HepG2 (cell line): ENCODE measurements at regions not wholly inside any gene's neighbourhood (a gene's known extent, or its start where the extent isn't known, plus 50 kb on each side); places are given as distances from the start of the nearest gene placed in this dataset.

Experiments used
- CTCF ChIP-seq: sonication (generic); formaldehyde crosslinking; IDR thresholded peaks from 2 replicates; pipeline ENCODE4 v1.5.0; 2020; ENCODE audit warnings: mild to moderate bottlenecking, missing genetic modification reagents, moderate library complexity
- ETV5 ChIP-seq: IDR thresholded peaks from 2 replicates; pipeline ENCODE4 v1.6.1; 2018; ENCODE audit warnings: missing biosample characterization, missing genetic modification reagents, inconsistent platforms, borderline replicate concordance
- MYNN ChIP-seq: sonication (generic); formaldehyde crosslinking; IDR thresholded peaks from 2 replicates; pipeline ENCODE4 v1.4.0; 2020; ENCODE audit warnings: mild to moderate bottlenecking, low read depth, missing genetic modification reagents
- NFYB ChIP-seq: sonication (generic); formaldehyde crosslinking; IDR thresholded peaks from 2 replicates; pipeline ENCODE4 v1.4.0; 2020; ENCODE audit warnings: missing genetic modification reagents
- POLR2AphosphoS5 ChIP-seq: IDR thresholded peaks from 2 replicates; pipeline ENCODE4 v1.6.1; 2012; ENCODE audit warnings: low read depth, low read length
- RFX5 ChIP-seq: IDR thresholded peaks from 2 replicates; pipeline ENCODE4 v1.6.1; 2011; ENCODE audit warnings: low read depth, low read length, improper control_type of control experiment
- TCF7L2 ChIP-seq: IDR thresholded peaks from 2 replicates; pipeline ENCODE4 v1.6.1; 2011; ENCODE audit warnings: mild to moderate bottlenecking, low read depth, low read length, moderate library complexity
- THAP7 ChIP-seq: sonication (generic); formaldehyde crosslinking; IDR thresholded peaks from 2 replicates; pipeline ENCODE4 v1.8.1; 2023; ENCODE audit warnings: mild to moderate bottlenecking, missing genetic modification reagents
- ZBTB20 ChIP-seq: sonication (generic); formaldehyde crosslinking; IDR thresholded peaks from 2 replicates; pipeline ENCODE4 v1.8.1; 2023; ENCODE audit warnings: missing genetic modification reagents, low read depth, mild to moderate bottlenecking, borderline replicate concordance
- ZNF792 ChIP-seq: IDR thresholded peaks from 2 replicates; pipeline ENCODE4 v1.6.1; 2016

- TF ChIP-seq NFYB (CRISPR knock-in tag) = no peak
- TF ChIP-seq CTCF (CRISPR knock-in tag) = no peak
- TF ChIP-seq POLR2AphosphoS5 = no peak
- TF ChIP-seq ETV5 (CRISPR knock-in tag) = no peak
- TF ChIP-seq MYNN (CRISPR knock-in tag) = no peak
- no peak for TF ChIP-seq ZBTB20 (CRISPR knock-in tag)
- no peak for TF ChIP-seq RFX5
- TF ChIP-seq TCF7L2 = no peak
- TF ChIP-seq THAP7 = no peak
- no peak for TF ChIP-seq ZNF792 (CRISPR knock-in tag)
These were observed 101.5 kb upstream of the UBE2E1 start for GRCh38 chr3:23704298-23704697.
